HG02840 (cell line): ENCODE measurements at regions not wholly inside any gene's neighbourhood (a gene's known extent, or its start where the extent isn't known, plus 50 kb on each side); places are given as distances from the start of the nearest gene placed in this dataset.
"Not testable (repeated sequence)": the region's sequence is repeated elsewhere in the genome, so short reads cannot be mapped to it uniquely, and the experiment has no call there.

Experiments used
- ATAC-seq: cut with Tn5 transposase; IDR thresholded peaks from one replicate; pipeline ENCODE4 v1.9.1; 2021; ENCODE audit warnings: mild to moderate bottlenecking, moderate library complexity, moderate number of reproducible peaks; ENCODE audit not compliant: unreplicated experiment, low FRiP score

- ATAC-seq = no peak
Observed at GRCh38 chr10:107557916-107558315, 393.4 kb upstream of the SORCS1 start.

- no peak for ATAC-seq
Observed at GRCh38 chr10:107554333-107554732, 389.8 kb upstream of the SORCS1 start.

GRCh38 chr10:107553470-107553869 lies 389.0 kb upstream of the SORCS1 start:
- ATAC-seq = no peak

- ATAC-seq = no peak
Observed at GRCh38 chr10:107552963-107553362, 388.5 kb upstream of the SORCS1 start.

GRCh38 chr10:107548301-107548700 lies 383.8 kb upstream of the SORCS1 start:
- ATAC-seq = no peak

GRCh38 chr10:107546986-107547385 lies 382.5 kb upstream of the SORCS1 start:
- no peak for ATAC-seq

- no peak for ATAC-seq
Observed at GRCh38 chr10:107546284-107546683, 381.8 kb upstream of the SORCS1 start.

- ATAC-seq = no peak
Observed at GRCh38 chr10:107545717-107546116, 381.2 kb upstream of the SORCS1 start.

- ATAC-seq = no peak
Observed at GRCh38 chr10:107544706-107545520, 380.4 kb upstream of the SORCS1 start.

GRCh38 chr10:107542607-107543006 lies 378.1 kb upstream of the SORCS1 start:
- ATAC-seq = no peak

GRCh38 chr10:107542016-107542415 lies 377.5 kb upstream of the SORCS1 start:
- no peak for ATAC-seq

- ATAC-seq = no peak
Observed at GRCh38 chr10:107540981-107541380, 376.5 kb upstream of the SORCS1 start.

- no peak for ATAC-seq
Observed at GRCh38 chr10:107529350-107529749, 364.8 kb upstream of the SORCS1 start.

GRCh38 chr10:107520348-107520747 lies 355.8 kb upstream of the SORCS1 start:
- ATAC-seq = no peak

GRCh38 chr10:107517811-107518210 lies 353.3 kb upstream of the SORCS1 start:
- ATAC-seq = no peak

- ATAC-seq = no peak
Observed at GRCh38 chr10:107516349-107516748, 351.8 kb upstream of the SORCS1 start.

GRCh38 chr10:107504011-107504410 lies 339.5 kb upstream of the SORCS1 start:
- not testable (repeated sequence) for ATAC-seq

GRCh38 chr10:107502229-107502985 lies 337.9 kb upstream of the SORCS1 start:
- ATAC-seq = no peak

GRCh38 chr10:107498983-107499382 lies 334.5 kb upstream of the SORCS1 start:
- ATAC-seq = no peak

- no peak for ATAC-seq
Observed at GRCh38 chr10:107497024-107497423, 332.5 kb upstream of the SORCS1 start.

- no peak for ATAC-seq
Observed at GRCh38 chr10:107496594-107496993, 332.1 kb upstream of the SORCS1 start.

GRCh38 chr10:107492389-107492788 lies 327.9 kb upstream of the SORCS1 start:
- ATAC-seq = no peak
